SK-N-SH treated with all-trans-retinoic acid at 6 μM for 48 hours (cell line): ENCODE measurements at regions not wholly inside any gene's neighbourhood (a gene's known extent, or its start where the extent isn't known, plus 50 kb on each side); places are given as distances from the start of the nearest gene placed in this dataset.

Experiments used
- BACH2 ChIP-seq: fragments of 250-450 bp; sonication (Bioruptor Pico); IDR thresholded peaks from 2 replicates; pipeline ENCODE4 v1.9.0; 2021; ENCODE audit warnings: mild to moderate bottlenecking, borderline replicate concordance
- ESRRG ChIP-seq: fragments of 250-450 bp; sonication (Bioruptor Pico); IDR thresholded peaks from 2 replicates; pipeline ENCODE4 v1.6.1; 2021; ENCODE audit warnings: mild to moderate bottlenecking
- GLIS3 ChIP-seq: fragments of 250-450 bp; sonication (Bioruptor Pico); IDR thresholded peaks from 2 replicates; pipeline ENCODE4 v1.5.0; 2020; ENCODE audit warnings: mild to moderate bottlenecking, moderate library complexity
- SNAI2 ChIP-seq: fragments of 250-450 bp; sonication (Bioruptor Pico); IDR thresholded peaks from 2 replicates; pipeline ENCODE4 v1.5.0; 2020; ENCODE audit warnings: mild to moderate bottlenecking, moderate library complexity
- ZNF565 ChIP-seq: fragments of 450-650 bp; formaldehyde crosslinking; conservative IDR thresholded peaks from 2 replicates; pipeline ENCODE4 v1.5.0; 2020; ENCODE audit warnings: low read depth, mild to moderate bottlenecking, moderate library complexity
- ZNF70 ChIP-seq: fragments of 450-650 bp; formaldehyde crosslinking; IDR thresholded peaks from 2 replicates; pipeline ENCODE4 v1.5.0; 2020; ENCODE audit warnings: mild to moderate bottlenecking, moderate library complexity
- TF ChIP-seq, protein P1 (sequence below): fragments of 250-450 bp; sonication (Bioruptor Pico); IDR thresholded peaks from 2 replicates; pipeline ENCODE4 v1.5.1; 2020; ENCODE audit warnings: low read depth, mild to moderate bottlenecking, moderate library complexity
- TF ChIP-seq, protein P2 (sequence below): fragments of 250-450 bp; sonication (Bioruptor Pico); IDR thresholded peaks from 2 replicates; pipeline ENCODE4 v1.8.0; 2020; ENCODE audit warnings: mild to moderate bottlenecking, moderate library complexity, borderline replicate concordance
- TF ChIP-seq, protein P3 (sequence below): fragments of 250-450 bp; sonication (Bioruptor Pico); IDR thresholded peaks from 2 replicates; pipeline ENCODE4 v1.8.0; 2021; ENCODE audit warnings: low read depth, mild to moderate bottlenecking, moderate library complexity, borderline replicate concordance
- TF ChIP-seq, protein P4 (sequence below): fragments of 250-450 bp; sonication (Bioruptor Pico); IDR thresholded peaks from 2 replicates; pipeline ENCODE4 v1.5.1; 2021; ENCODE audit warnings: mild to moderate bottlenecking, moderate library complexity

DNA sequence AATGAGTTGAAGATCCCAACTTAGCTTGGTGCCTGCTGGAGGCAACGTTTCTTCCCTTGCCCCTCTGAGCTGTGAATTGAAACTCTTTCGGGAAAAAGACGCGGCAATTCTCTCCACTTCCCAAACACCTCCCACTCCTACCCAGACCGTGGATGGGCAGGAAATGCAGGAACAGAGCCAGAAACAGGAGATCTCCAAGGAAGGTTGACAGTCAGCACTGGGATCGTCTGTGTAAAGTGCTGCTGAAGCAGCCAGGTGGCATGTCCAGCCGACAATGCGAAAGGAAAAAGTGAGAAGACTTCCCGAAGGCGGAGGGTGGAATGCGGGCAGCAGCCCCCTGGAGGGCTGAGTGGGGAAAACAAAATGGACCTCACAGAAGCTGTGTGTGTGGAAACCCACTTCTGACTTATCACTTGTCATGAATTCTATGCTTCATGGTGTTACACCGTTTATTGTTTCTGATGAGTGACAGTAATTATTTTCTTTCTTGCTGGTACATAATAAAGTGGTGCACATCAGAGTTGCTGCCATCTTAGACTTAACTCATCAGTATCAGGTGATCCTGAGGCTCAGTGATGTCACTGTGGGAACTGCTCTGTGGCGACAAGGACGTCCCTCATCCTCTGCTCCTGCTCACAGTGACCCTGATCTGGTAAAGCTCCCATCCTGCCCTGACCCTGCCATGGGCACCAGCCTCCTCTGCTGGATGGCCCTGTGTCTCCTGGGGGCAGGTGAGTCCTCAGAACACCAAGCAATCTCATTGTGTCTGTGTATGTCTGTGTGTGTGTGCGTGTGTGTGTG is 220.5 kb upstream of the PRSS1 start:
- TF ChIP-seq ZNF565 (CRISPR knock-in tag) (no peak), ESRRG (CRISPR knock-in tag) (no peak), BACH2 (no peak), SNAI2 (CRISPR knock-in tag) (no peak), GLIS3 (CRISPR knock-in tag) (no peak), ZNF70 (CRISPR knock-in tag) (no peak)
- TF ChIP-seq, protein P1, sequence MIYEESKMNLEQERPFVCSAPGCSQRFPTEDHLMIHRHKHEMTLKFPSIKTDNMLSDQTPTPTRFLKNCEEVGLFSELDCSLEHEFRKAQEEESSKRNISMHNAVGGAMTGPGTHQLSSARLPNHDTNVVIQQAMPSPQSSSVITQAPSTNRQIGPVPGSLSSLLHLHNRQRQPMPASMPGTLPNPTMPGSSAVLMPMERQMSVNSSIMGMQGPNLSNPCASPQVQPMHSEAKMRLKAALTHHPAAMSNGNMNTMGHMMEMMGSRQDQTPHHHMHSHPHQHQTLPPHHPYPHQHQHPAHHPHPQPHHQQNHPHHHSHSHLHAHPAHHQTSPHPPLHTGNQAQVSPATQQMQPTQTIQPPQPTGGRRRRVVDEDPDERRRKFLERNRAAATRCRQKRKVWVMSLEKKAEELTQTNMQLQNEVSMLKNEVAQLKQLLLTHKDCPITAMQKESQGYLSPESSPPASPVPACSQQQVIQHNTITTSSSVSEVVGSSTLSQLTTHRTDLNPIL (CRISPR knock-in tag), result no peak
- TF ChIP-seq, protein P2, sequence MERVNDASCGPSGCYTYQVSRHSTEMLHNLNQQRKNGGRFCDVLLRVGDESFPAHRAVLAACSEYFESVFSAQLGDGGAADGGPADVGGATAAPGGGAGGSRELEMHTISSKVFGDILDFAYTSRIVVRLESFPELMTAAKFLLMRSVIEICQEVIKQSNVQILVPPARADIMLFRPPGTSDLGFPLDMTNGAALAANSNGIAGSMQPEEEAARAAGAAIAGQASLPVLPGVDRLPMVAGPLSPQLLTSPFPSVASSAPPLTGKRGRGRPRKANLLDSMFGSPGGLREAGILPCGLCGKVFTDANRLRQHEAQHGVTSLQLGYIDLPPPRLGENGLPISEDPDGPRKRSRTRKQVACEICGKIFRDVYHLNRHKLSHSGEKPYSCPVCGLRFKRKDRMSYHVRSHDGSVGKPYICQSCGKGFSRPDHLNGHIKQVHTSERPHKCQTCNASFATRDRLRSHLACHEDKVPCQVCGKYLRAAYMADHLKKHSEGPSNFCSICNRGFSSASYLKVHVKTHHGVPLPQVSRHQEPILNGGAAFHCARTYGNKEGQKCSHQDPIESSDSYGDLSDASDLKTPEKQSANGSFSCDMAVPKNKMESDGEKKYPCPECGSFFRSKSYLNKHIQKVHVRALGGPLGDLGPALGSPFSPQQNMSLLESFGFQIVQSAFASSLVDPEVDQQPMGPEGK (CRISPR knock-in tag), result no peak
- TF ChIP-seq, protein P3, sequence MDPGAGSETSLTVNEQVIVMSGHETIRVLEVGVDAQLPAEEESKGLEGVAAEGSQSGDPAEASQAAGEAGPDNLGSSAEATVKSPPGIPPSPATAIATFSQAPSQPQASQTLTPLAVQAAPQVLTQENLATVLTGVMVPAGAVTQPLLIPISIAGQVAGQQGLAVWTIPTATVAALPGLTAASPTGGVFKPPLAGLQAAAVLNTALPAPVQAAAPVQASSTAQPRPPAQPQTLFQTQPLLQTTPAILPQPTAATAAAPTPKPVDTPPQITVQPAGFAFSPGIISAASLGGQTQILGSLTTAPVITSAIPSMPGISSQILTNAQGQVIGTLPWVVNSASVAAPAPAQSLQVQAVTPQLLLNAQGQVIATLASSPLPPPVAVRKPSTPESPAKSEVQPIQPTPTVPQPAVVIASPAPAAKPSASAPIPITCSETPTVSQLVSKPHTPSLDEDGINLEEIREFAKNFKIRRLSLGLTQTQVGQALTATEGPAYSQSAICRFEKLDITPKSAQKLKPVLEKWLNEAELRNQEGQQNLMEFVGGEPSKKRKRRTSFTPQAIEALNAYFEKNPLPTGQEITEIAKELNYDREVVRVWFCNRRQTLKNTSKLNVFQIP (CRISPR knock-in tag), result no peak
- TF ChIP-seq, protein P4, sequence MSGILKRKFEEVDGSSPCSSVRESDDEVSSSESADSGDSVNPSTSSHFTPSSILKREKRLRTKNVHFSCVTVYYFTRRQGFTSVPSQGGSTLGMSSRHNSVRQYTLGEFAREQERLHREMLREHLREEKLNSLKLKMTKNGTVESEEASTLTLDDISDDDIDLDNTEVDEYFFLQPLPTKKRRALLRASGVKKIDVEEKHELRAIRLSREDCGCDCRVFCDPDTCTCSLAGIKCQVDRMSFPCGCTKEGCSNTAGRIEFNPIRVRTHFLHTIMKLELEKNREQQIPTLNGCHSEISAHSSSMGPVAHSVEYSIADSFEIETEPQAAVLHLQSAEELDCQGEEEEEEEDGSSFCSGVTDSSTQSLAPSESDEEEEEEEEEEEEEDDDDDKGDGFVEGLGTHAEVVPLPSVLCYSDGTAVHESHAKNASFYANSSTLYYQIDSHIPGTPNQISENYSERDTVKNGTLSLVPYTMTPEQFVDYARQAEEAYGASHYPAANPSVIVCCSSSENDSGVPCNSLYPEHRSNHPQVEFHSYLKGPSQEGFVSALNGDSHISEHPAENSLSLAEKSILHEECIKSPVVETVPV (CRISPR knock-in tag), result no peak
